Type B pancreatic cell (in vitro differentiated cells): ENCODE measurements at regions not wholly inside any gene's neighbourhood (a gene's known extent, or its start where the extent isn't known, plus 50 kb on each side); places are given as distances from the start of the nearest gene placed in this dataset.

ENCODE experiments used
- DNase-seq: peaks from one replicate; pipeline ENCODE4 v3.0.0; 2021; ENCODE audit warnings: mixed read lengths; ENCODE audit not compliant: unreplicated experiment; ENCODE audit errors: extremely low spot score
- H3K27ac Mint-ChIP-seq: 2 replicates; pipeline ENCODE4 v1.8.0; 2021; ENCODE audit warnings: mild to moderate bottlenecking, mixed read lengths
- H3K27me3 Mint-ChIP-seq: 2 replicates; pipeline ENCODE4 v1.8.0; 2021; ENCODE audit warnings: mixed read lengths
- H3K36me3 Mint-ChIP-seq: 2 replicates; pipeline ENCODE4 v1.8.0; 2021; ENCODE audit warnings: mixed read lengths
- H3K4me1 Mint-ChIP-seq: one replicate; pipeline ENCODE4 v1.8.0; 2021; ENCODE audit warnings: mixed read lengths; ENCODE audit not compliant: unreplicated experiment
- H3K4me3 Mint-ChIP-seq: 2 replicates; pipeline ENCODE4 v1.8.0; 2021; ENCODE audit warnings: mild to moderate bottlenecking, mixed read lengths
- H3K9me3 Mint-ChIP-seq: 2 replicates; pipeline ENCODE4 v1.8.0; 2021; ENCODE audit warnings: mixed read lengths
- CTCF ChIP-seq: fragments of 200-600 bp; sonication (generic); conservative IDR thresholded peaks from 2 replicates; pipeline ENCODE4 v1.5.0; 2021; ENCODE audit warnings: antibody characterized with exemption, mild to moderate bottlenecking

GRCh38 chr10:4296161-4296560, 511.2 kb upstream of the KLF6 start:
- DNase-seq, result no peak
- Mint-ChIP-seq H3K4me1 (no peaks in the 10 kb centered on the region), H3K36me3 (no peaks in the 10 kb centered on the region), H3K9me3 (no peaks in the 10 kb centered on the region), H3K4me3 (no peak overlapping the region), H3K27ac (no peak overlapping the region), H3K27me3 (no peaks in the 10 kb centered on the region)
- TF ChIP-seq CTCF, result no peak

- Mint-ChIP-seq H3K4me1 (no peaks in the 10 kb centered on the region), H3K27me3 (no peaks in the 10 kb centered on the region), H3K36me3 (no peaks in the 10 kb centered on the region), H3K27ac (no peak overlapping the region), H3K4me3 (no peak overlapping the region), H3K9me3 (no peaks in the 10 kb centered on the region)
- DNase-seq, result no peak
- no peak for TF ChIP-seq CTCF
Measured at GRCh38 chr10:4294996-4295792, 510.2 kb upstream of the KLF6 start.

- H3K27ac Mint-ChIP-seq, result no peak overlapping the region
- no peaks in the 10 kb centered on the region for H3K36me3 Mint-ChIP-seq
- no peaks in the 10 kb centered on the region for H3K9me3 Mint-ChIP-seq
- TF ChIP-seq CTCF, result no peak
- no peaks in the 10 kb centered on the region for H3K4me1 Mint-ChIP-seq
- no peak for DNase-seq
- no peaks in the 10 kb centered on the region for H3K27me3 Mint-ChIP-seq
- H3K4me3 Mint-ChIP-seq, result no peak overlapping the region
Measured at GRCh38 chr10:4294271-4294670, 509.3 kb upstream of the KLF6 start.

- Mint-ChIP-seq H3K36me3 (no peaks in the 10 kb centered on the region), H3K9me3 (no peaks in the 10 kb centered on the region), H3K4me3 (no peak overlapping the region), H3K27ac (no peak overlapping the region), H3K4me1 (no peaks in the 10 kb centered on the region), H3K27me3 (no peaks in the 10 kb centered on the region)
- no peak for TF ChIP-seq CTCF
- no peak for DNase-seq
Measured at GRCh38 chr10:4291990-4292389, 507.0 kb upstream of the KLF6 start.

- Mint-ChIP-seq H3K27me3 (peaks cover 3% of the 10 kb centered on the region), H3K4me1 (peaks cover 17% of the 10 kb centered on the region), H3K4me3 (no peak overlapping the region), H3K27ac (no peak overlapping the region), H3K36me3 (no peaks in the 10 kb centered on the region), H3K9me3 (no peaks in the 10 kb centered on the region)
- no peak for TF ChIP-seq CTCF
- DNase-seq, result no peak
Measured at GRCh38 chr10:4285121-4285520, 500.1 kb upstream of the KLF6 start.
